ENCODE measurements at regions not wholly inside any gene's neighbourhood (a gene's known extent, or its start where the extent isn't known, plus 50 kb on each side); places are given as distances from the start of the nearest gene placed in this dataset.

- Histone ChIP-seq H3K9me3 (no peaks in the 10 kb centered on the region), H3K27ac (no peak overlapping the region), H3K27me3 (no peaks in the 10 kb centered on the region), H3K36me3 (no peaks in the 10 kb centered on the region), H3K4me3 (no peak overlapping the region), H3K4me1 (no peaks in the 10 kb centered on the region)
- WGBS (ENCODE audit: insufficient coverage, low coverage, low lambda C conversion rate, missing lambda C conversion rate): 55% methylated on average over 6 of the region's 7 CpGs
- intact Hi-C loops (cut with DNase I): no loop called here
- TF ChIP-seq, protein P1, sequence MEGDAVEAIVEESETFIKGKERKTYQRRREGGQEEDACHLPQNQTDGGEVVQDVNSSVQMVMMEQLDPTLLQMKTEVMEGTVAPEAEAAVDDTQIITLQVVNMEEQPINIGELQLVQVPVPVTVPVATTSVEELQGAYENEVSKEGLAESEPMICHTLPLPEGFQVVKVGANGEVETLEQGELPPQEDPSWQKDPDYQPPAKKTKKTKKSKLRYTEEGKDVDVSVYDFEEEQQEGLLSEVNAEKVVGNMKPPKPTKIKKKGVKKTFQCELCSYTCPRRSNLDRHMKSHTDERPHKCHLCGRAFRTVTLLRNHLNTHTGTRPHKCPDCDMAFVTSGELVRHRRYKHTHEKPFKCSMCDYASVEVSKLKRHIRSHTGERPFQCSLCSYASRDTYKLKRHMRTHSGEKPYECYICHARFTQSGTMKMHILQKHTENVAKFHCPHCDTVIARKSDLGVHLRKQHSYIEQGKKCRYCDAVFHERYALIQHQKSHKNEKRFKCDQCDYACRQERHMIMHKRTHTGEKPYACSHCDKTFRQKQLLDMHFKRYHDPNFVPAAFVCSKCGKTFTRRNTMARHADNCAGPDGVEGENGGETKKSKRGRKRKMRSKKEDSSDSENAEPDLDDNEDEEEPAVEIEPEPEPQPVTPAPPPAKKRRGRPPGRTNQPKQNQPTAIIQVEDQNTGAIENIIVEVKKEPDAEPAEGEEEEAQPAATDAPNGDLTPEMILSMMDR (IDR thresholded peaks at IDR 0.05): no peak
- no peak for TF ChIP-seq POLR2A (IDR thresholded peaks at IDR 0.05)
- ATAC-seq: no peak
- DNase-seq: no peak
Measured at GRCh38 chr9:7403839-7404487, 395.6 kb downstream of the DMAC1 start.

- no peak overlapping the region for H3K27ac ChIP-seq
- no peak overlapping the region for H3K4me3 ChIP-seq
- H3K36me3 ChIP-seq: no peaks in the 10 kb centered on the region
- H3K27me3 ChIP-seq: no peaks in the 10 kb centered on the region
- H3K9me3 ChIP-seq: no peaks in the 10 kb centered on the region
- TF ChIP-seq, protein P1 (IDR thresholded peaks at IDR 0.05): no peak
- no peak for TF ChIP-seq POLR2A (IDR thresholded peaks at IDR 0.05)
- ATAC-seq (no peak), DNase-seq (no peak)
- intact Hi-C loops (cut with DNase I): no loop called here
- H3K4me1 ChIP-seq: no peaks in the 10 kb centered on the region
Measured at GRCh38 chr9:7403028-7403389, 396.6 kb downstream of the DMAC1 start.

GRCh38 chr9:7402334-7403027 lies 397.1 kb downstream of the DMAC1 start:
- TF ChIP-seq, protein P1 (IDR thresholded peaks at IDR 0.05): no peak
- no peak for TF ChIP-seq POLR2A (IDR thresholded peaks at IDR 0.05)
- Histone ChIP-seq H3K36me3 (no peaks in the 10 kb centered on the region), H3K27ac (no peak overlapping the region), H3K9me3 (no peaks in the 10 kb centered on the region), H3K4me1 (no peaks in the 10 kb centered on the region), H3K4me3 (no peak overlapping the region), H3K27me3 (no peaks in the 10 kb centered on the region)
- DNase-seq: no peak
- WGBS (ENCODE audit: insufficient coverage, low coverage, low lambda C conversion rate, missing lambda C conversion rate): 28% methylated on average over 2 of the region's 2 CpGs
- intact Hi-C loops (cut with DNase I): no loop called here
- ATAC-seq: no peak

- ATAC-seq (no peak), DNase-seq (no peak)
- Histone ChIP-seq H3K27ac (no peak overlapping the region), H3K36me3 (no peaks in the 10 kb centered on the region), H3K27me3 (no peaks in the 10 kb centered on the region), H3K9me3 (no peaks in the 10 kb centered on the region), H3K4me3 (no peak overlapping the region), H3K4me1 (no peaks in the 10 kb centered on the region)
- no peak for TF ChIP-seq POLR2A (IDR thresholded peaks at IDR 0.05)
- TF ChIP-seq, protein P1 (IDR thresholded peaks at IDR 0.05): no peak
- 89% methylated on average over 2 of the region's 2 CpGs for WGBS (ENCODE audit: insufficient coverage, low coverage, low lambda C conversion rate, missing lambda C conversion rate)
- intact Hi-C loops (cut with DNase I): no loop called here
Measured at GRCh38 chr9:7401116-7401515, 398.5 kb downstream of the DMAC1 start.

All from right lobe of liver (tissue), 6 donors.